ENCODE measurements at regions not wholly inside any gene's neighbourhood (a gene's known extent, or its start where the extent isn't known, plus 50 kb on each side); places are given as distances from the start of the nearest gene placed in this dataset.
A peak's percentile ranks its signal among the peaks of the same experiment; 100 is the strongest.

GRCh38 chr12:67506739-67507138 is 141.8 kb upstream of the DYRK2 start:
- DNase-seq: no peak

- DNase-seq: no peak
These were observed 139.7 kb upstream of the DYRK2 start for GRCh38 chr12:67508830-67509229.

GRCh38 chr12:67509666-67510386 is 138.7 kb upstream of the DYRK2 start:
- no peak for DNase-seq

GRCh38 chr12:67512061-67512460 is 136.5 kb upstream of the DYRK2 start:
- DNase-seq: no peak

- no peak for DNase-seq
These were observed 134.0 kb upstream of the DYRK2 start for GRCh38 chr12:67514502-67514901.

- peak; percentile 1 for DNase-seq
These were observed 132.7 kb upstream of the DYRK2 start for GRCh38 chr12:67515679-67516340.

GRCh38 chr12:67517181-67517887 is 131.2 kb upstream of the DYRK2 start:
- no peak for DNase-seq

- DNase-seq: no peak
These were observed 128.8 kb upstream of the DYRK2 start for GRCh38 chr12:67519484-67520433.

- no peak for DNase-seq
These were observed 127.9 kb upstream of the DYRK2 start for GRCh38 chr12:67520606-67521005.

GRCh38 chr12:67522222-67522621 is 126.3 kb upstream of the DYRK2 start:
- DNase-seq: no peak

GRCh38 chr12:67523538-67523937 is 125.0 kb upstream of the DYRK2 start:
- no peak for DNase-seq

GRCh38 chr12:67524861-67525616 is 123.5 kb upstream of the DYRK2 start:
- no peak for DNase-seq

GRCh38 chr12:67525617-67525884 is 123.0 kb upstream of the DYRK2 start:
- DNase-seq: no peak

GRCh38 chr12:67526129-67526528 is 122.4 kb upstream of the DYRK2 start:
- no peak for DNase-seq

GRCh38 chr12:67531051-67531450 is 117.5 kb upstream of the DYRK2 start:
- no peak for DNase-seq

GRCh38 chr12:67531501-67531900 is 117.0 kb upstream of the DYRK2 start:
- no peak for DNase-seq

- no peak for DNase-seq
These were observed 115.4 kb upstream of the DYRK2 start for GRCh38 chr12:67533159-67533558.

GRCh38 chr12:67534046-67534445 is 114.5 kb upstream of the DYRK2 start:
- no peak for DNase-seq

GRCh38 chr12:67534681-67535080 is 113.9 kb upstream of the DYRK2 start:
- DNase-seq: no peak

- DNase-seq: no peak
These were observed 113.4 kb upstream of the DYRK2 start for GRCh38 chr12:67535176-67535575.

- no peak for DNase-seq
These were observed 112.6 kb upstream of the DYRK2 start for GRCh38 chr12:67535971-67536370.

- DNase-seq: no peak
These were observed 109.2 kb upstream of the DYRK2 start for GRCh38 chr12:67539329-67539728.
